Fibroblast of mammary gland (primary cell): ENCODE measurements at regions not wholly inside any gene's neighbourhood (a gene's known extent, or its start where the extent isn't known, plus 50 kb on each side); places are given as distances from the start of the nearest gene placed in this dataset.

Experiments used
- DNase-seq: peaks from one replicate; pipeline ENCODE4 v3.0.0-alpha.2; 2010; ENCODE audit warnings: low read depth
- H3K4me3 ChIP-seq: 2 replicates; pipeline ENCODE4 v1.5.1; 2011; ENCODE audit warnings: low read depth, mild to moderate bottlenecking, low read length, moderate library complexity; ENCODE audit not compliant: control insufficient read depth
- CTCF ChIP-seq: conservative IDR thresholded peaks from 2 replicates; pipeline ENCODE4 v1.5.1; 2011; ENCODE audit warnings: low read depth, low read length, inconsistent platforms; ENCODE audit not compliant: control insufficient read depth, insufficient read depth

GRCh38 chr6:1107578-1107977, 204.3 kb upstream of the FOXQ1 start:
- no peak for DNase-seq
- TF ChIP-seq CTCF = no peak

GRCh38 chr6:1105833-1106400, 206.0 kb upstream of the FOXQ1 start:
- DNase-seq = peak; percentile 15
- no peak overlapping the region for H3K4me3 ChIP-seq
- no peak for TF ChIP-seq CTCF

More at GRCh38 chr6:1107578-1107977, 204.3 kb upstream of the FOXQ1 start:
- H3K4me3 ChIP-seq = no peak overlapping the region

- no peak overlapping the region for H3K4me3 ChIP-seq
- no peak for TF ChIP-seq CTCF
- DNase-seq = no peak
These were observed 206.8 kb upstream of the FOXQ1 start for GRCh38 chr6:1104988-1105670.

GRCh38 chr6:1103945-1104623, 207.8 kb upstream of the FOXQ1 start:
- no peak for TF ChIP-seq CTCF

GRCh38 chr6:1103021-1103420, 208.9 kb upstream of the FOXQ1 start:
- DNase-seq = no peak
- no peak for TF ChIP-seq CTCF
- no peak overlapping the region for H3K4me3 ChIP-seq

More at GRCh38 chr6:1103945-1104623, 207.8 kb upstream of the FOXQ1 start:
- no peak overlapping the region for H3K4me3 ChIP-seq
- no peak for DNase-seq

- no peak for DNase-seq
- no peak for TF ChIP-seq CTCF
- no peak overlapping the region for H3K4me3 ChIP-seq
These were observed 211.6 kb upstream of the FOXQ1 start for GRCh38 chr6:1100269-1100668.
